IgD-negative memory B cell (primary cell): ENCODE measurements at regions not wholly inside any gene's neighbourhood (a gene's known extent, or its start where the extent isn't known, plus 50 kb on each side); places are given as distances from the start of the nearest gene placed in this dataset.

Experiments
- H3K27ac Mint-ChIP-seq, 3 donors: one replicate each; pipeline ENCODE4 v1.8.0; 2020 to 2022; ENCODE audit warnings: mild to moderate bottlenecking in 3 of 3, mixed read lengths in 3 of 3, moderate library complexity in 1 of 3
- H3K27me3 Mint-ChIP-seq: one replicate; pipeline ENCODE4 v1.8.0; 2021; ENCODE audit warnings: mixed read lengths
- H3K36me3 Mint-ChIP-seq: one replicate; pipeline ENCODE4 v1.8.0; 2020; ENCODE audit warnings: mild to moderate bottlenecking, mixed read lengths
- H3K4me1 Mint-ChIP-seq, 3 donors: one replicate each; pipeline ENCODE4 v1.8.0; 2020 to 2022; ENCODE audit warnings: mixed read lengths in 3 of 3, mild to moderate bottlenecking in 1 of 3
- H3K4me3 Mint-ChIP-seq, 4 donors: one replicate each; pipeline ENCODE4 v1.8.0; 2020 to 2022; ENCODE audit warnings: mild to moderate bottlenecking in 4 of 4, mixed read lengths in 4 of 4, moderate library complexity in 3 of 4
- H3K9me3 Mint-ChIP-seq, 3 donors: one replicate each; pipeline ENCODE4 v1.8.0; 2020 to 2021; ENCODE audit warnings: mixed read lengths in 3 of 3, mild to moderate bottlenecking in 1 of 3

DNA sequence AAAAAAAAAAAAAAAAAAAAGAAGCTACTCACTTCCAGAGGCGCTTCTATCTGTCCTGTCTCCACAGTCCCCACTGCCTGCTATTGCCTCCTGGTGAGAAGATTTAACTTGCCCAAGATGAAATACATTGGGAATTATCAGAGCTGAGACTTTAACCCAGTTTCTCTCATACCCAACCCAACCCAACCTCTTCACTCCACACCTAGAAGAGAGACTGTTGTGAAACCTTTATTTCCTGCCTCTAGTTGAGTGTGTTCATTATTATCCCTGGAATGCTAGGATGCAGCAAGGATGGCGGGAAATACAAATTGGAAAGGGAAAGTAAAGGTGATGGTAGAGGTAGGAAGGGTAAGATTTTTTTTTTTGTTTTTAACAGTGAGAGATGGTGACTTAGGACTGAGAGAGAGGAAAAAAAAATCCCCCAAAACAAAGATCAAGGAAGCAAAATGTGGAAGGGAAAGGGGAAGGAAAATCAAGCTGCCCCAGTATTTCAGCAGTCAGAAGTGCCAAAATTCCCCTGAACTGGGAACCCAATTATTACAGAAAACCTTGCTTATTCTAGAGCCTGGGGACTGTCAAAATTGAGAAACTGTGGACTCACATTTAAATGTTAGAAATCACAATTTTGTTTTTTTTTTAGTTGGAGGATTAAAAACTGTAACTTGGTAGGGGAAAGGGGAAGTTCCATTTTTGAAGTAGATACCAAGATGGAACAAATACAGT lies 253.0 kb downstream of the PTTG2 start:
- H3K27ac Mint-ChIP-seq: no peak overlapping the region
- H3K9me3 Mint-ChIP-seq: peaks cover 0 to 4% (median 2%) of the 10 kb centered on the region in 3 donors
- H3K4me1 Mint-ChIP-seq: peaks cover 0 to 2% (median 0%) of the 10 kb centered on the region in 3 donors
- H3K36me3 Mint-ChIP-seq: peaks cover 4% of the 10 kb centered on the region
- no peak overlapping the region for H3K4me3 Mint-ChIP-seq
- peaks cover 4% of the 10 kb centered on the region for H3K27me3 Mint-ChIP-seq

DNA sequence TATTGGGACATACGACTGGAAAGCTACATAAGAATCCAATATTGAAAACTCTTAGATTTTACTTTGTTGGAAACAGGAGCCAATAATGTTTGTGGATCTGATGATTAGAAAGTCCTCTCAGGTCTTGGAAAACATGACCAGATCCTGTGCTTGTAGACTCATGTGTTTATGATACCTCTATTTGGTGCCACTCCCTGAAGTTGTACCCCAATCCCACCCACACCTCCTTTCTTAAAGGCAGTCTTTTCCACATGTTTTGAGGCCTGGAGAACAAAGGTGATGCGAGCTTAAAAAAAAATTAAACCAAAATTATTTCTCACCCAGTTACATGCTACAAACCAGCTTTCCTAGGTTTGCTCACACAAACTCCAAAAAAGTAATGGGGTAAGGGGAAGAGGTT lies 262.7 kb downstream of the PTTG2 start:
- Mint-ChIP-seq H3K9me3 (peaks cover 0 to 3% (median 0%) of the 10 kb centered on the region in 3 donors), H3K36me3 (peaks cover 2% of the 10 kb centered on the region), H3K4me1 (no peaks in the 10 kb centered on the region), H3K27me3 (peaks cover 6% of the 10 kb centered on the region), H3K27ac (no peak overlapping the region), H3K4me3 (no peak overlapping the region)

DNA sequence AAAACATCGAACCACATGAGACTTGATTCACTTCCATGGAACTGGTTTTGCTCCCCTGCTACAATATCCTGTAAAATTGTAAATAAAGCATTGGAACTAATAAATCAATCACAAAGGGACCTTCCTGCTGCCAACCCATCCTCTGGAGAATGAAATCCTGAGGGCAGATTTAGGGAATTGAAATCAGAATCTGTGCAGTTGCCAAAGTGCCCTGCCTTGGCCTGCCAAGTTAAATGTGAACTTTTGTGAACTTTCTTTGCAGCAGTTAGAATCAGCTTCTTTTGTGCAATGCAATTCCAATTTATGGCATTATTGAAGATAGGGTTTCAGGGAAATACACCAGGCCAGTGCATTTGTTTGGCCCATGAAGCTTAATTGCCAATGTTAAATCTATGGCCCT lies 263.1 kb downstream of the PTTG2 start:
- Mint-ChIP-seq H3K4me1 (no peaks in the 10 kb centered on the region), H3K4me3 (no peak overlapping the region), H3K36me3 (peaks cover 2% of the 10 kb centered on the region), H3K27me3 (peaks cover 6% of the 10 kb centered on the region), H3K9me3 (peaks cover 0 to 3% (median 0%) of the 10 kb centered on the region in 3 donors), H3K27ac (no peak overlapping the region)

GRCh38 chr4:38223782-38224236 lies 263.6 kb downstream of the PTTG2 start:
- Mint-ChIP-seq H3K4me3 (no peak overlapping the region), H3K4me1 (no peaks in the 10 kb centered on the region), H3K36me3 (peaks cover 2% of the 10 kb centered on the region), H3K27ac (no peak overlapping the region), H3K27me3 (peaks cover 6% of the 10 kb centered on the region), H3K9me3 (peaks cover 0 to 3% (median 0%) of the 10 kb centered on the region in 3 donors)

- H3K9me3 Mint-ChIP-seq: peaks cover 0 to 3% (median 0%) of the 10 kb centered on the region in 3 donors
- no peaks in the 10 kb centered on the region for H3K4me1 Mint-ChIP-seq
- H3K4me3 Mint-ChIP-seq: no peak overlapping the region
- H3K36me3 Mint-ChIP-seq: peaks cover 2% of the 10 kb centered on the region
- no peak overlapping the region for H3K27ac Mint-ChIP-seq
- peaks cover 6% of the 10 kb centered on the region for H3K27me3 Mint-ChIP-seq
Observed at GRCh38 chr4:38224850-38225249, 264.7 kb downstream of the PTTG2 start.

DNA sequence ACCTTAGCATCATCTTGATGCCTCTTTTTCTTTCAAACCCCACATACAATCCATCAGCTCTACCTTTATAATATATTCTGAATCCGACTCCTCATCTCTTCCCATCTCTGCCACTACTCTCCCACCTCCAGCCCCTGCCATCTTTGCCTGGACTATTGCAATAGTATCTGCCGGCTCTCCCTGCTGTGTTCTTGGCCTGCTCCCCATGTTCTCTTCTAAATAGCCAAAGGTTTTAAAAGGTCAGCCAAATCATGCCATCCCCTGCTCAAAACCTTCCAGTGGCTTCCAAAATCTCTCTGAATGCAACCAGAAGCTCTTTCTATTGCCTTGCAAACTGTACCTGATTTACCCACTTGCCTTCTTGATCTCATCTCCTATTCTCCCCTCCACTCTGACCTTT lies 266.0 kb downstream of the PTTG2 start:
- Mint-ChIP-seq H3K27ac (no peak overlapping the region), H3K27me3 (peaks cover 6% of the 10 kb centered on the region), H3K36me3 (peaks cover 2% of the 10 kb centered on the region), H3K4me1 (no peaks in the 10 kb centered on the region), H3K4me3 (no peak overlapping the region), H3K9me3 (peaks cover 0 to 3% (median 0%) of the 10 kb centered on the region in 3 donors)

- no peak overlapping the region for H3K4me3 Mint-ChIP-seq
- H3K9me3 Mint-ChIP-seq: peaks cover 0 to 4% (median 0%) of the 10 kb centered on the region in 3 donors
- peaks cover 8% of the 10 kb centered on the region for H3K27me3 Mint-ChIP-seq
- H3K4me1 Mint-ChIP-seq: no peaks in the 10 kb centered on the region
- no peak overlapping the region for H3K27ac Mint-ChIP-seq
- H3K36me3 Mint-ChIP-seq: peaks cover 4% of the 10 kb centered on the region
Observed at GRCh38 chr4:38230121-38230801, 270.1 kb downstream of the PTTG2 start.

GRCh38 chr4:38230821-38231563 lies 270.8 kb downstream of the PTTG2 start:
- Mint-ChIP-seq H3K4me1 (no peaks in the 10 kb centered on the region), H3K27me3 (peaks cover 11% of the 10 kb centered on the region), H3K4me3 (no peak overlapping the region), H3K27ac (no peak overlapping the region), H3K9me3 (peaks cover 0 to 4% (median 2%) of the 10 kb centered on the region in 3 donors), H3K36me3 (peaks cover 4% of the 10 kb centered on the region)

DNA sequence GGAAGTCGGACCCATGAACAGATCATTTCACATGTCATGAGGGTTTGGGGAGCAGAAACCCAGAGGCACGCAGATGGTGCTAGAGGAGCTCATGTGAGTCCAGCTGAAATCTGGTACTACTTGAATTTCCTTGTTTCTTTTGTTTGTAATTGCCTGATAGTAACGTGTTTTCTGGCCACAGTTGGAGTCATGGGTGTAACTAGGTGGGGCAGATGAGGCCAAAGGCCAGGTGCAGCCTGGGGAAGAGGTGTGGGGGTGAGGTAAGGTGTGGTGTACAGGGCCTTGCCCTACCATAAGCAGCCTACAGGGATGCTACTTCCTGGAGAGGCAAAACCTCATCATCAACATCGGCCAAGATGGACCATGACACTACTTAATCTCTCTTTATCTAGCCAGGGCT lies 271.4 kb downstream of the PTTG2 start:
- Mint-ChIP-seq H3K4me3 (no peak overlapping the region), H3K36me3 (peaks cover 4% of the 10 kb centered on the region), H3K4me1 (no peaks in the 10 kb centered on the region), H3K9me3 (peaks cover 0 to 4% (median 2%) of the 10 kb centered on the region in 3 donors), H3K27me3 (peaks cover 11% of the 10 kb centered on the region), H3K27ac (no peak overlapping the region)

- Mint-ChIP-seq H3K4me3 (no peak overlapping the region), H3K9me3 (peaks cover 0 to 4% (median 2%) of the 10 kb centered on the region in 3 donors), H3K36me3 (peaks cover 4% of the 10 kb centered on the region), H3K27ac (no peak overlapping the region), H3K4me1 (no peaks in the 10 kb centered on the region), H3K27me3 (peaks cover 7% of the 10 kb centered on the region)
Observed at GRCh38 chr4:38232741-38233140, 272.5 kb downstream of the PTTG2 start.

DNA sequence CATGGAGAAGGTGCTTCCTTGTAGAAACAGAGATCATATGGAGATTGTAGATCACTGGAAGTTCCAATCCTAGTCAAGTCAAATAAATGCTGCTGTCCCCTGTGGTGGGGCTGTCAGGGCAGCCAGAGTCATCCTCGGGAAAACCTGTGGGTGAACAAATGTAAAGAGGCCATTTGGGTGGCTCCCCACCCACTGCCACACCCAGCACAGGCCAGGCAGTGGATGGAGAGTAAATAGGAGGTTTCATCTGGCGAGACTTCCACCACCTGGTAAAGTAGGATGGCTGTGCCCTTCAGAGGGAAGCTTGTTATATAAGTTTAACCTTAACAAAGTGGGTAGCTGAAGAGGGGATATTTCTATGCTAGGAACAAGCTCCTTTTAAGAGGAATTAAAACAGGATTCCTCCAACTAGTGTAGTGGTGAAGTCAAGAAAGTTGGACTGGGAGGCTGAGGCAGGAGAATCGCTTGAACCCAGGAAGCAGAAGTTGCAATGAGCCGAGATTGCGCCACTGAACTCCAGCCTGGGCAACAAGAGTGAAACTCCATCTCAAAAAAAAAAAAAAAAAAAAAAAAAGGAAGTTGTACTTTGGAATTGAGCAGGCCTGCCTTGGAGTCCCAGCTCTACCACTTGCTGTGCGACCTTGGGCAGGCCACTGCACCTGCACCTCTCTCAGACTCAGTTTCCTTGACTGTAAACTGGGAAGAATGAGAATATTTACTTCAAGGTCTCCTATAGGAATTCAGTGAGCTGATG lies 273.7 kb downstream of the PTTG2 start:
- no peak overlapping the region for H3K4me3 Mint-ChIP-seq
- peaks cover 0 to 4% (median 2%) of the 10 kb centered on the region in 3 donors for H3K9me3 Mint-ChIP-seq
- H3K27me3 Mint-ChIP-seq: peaks cover 7% of the 10 kb centered on the region
- no peak overlapping the region for H3K27ac Mint-ChIP-seq
- peaks cover 4% of the 10 kb centered on the region for H3K36me3 Mint-ChIP-seq
- no peaks in the 10 kb centered on the region for H3K4me1 Mint-ChIP-seq

GRCh38 chr4:38235354-38235753 lies 275.2 kb downstream of the PTTG2 start:
- peaks cover 7% of the 10 kb centered on the region for H3K27me3 Mint-ChIP-seq
- H3K4me1 Mint-ChIP-seq: peaks cover 0 to 2% (median 0%) of the 10 kb centered on the region in 3 donors
- peaks cover 4% of the 10 kb centered on the region for H3K36me3 Mint-ChIP-seq
- no peak overlapping the region for H3K27ac Mint-ChIP-seq
- no peak overlapping the region for H3K4me3 Mint-ChIP-seq
- peaks cover 0 to 4% (median 2%) of the 10 kb centered on the region in 3 donors for H3K9me3 Mint-ChIP-seq

DNA sequence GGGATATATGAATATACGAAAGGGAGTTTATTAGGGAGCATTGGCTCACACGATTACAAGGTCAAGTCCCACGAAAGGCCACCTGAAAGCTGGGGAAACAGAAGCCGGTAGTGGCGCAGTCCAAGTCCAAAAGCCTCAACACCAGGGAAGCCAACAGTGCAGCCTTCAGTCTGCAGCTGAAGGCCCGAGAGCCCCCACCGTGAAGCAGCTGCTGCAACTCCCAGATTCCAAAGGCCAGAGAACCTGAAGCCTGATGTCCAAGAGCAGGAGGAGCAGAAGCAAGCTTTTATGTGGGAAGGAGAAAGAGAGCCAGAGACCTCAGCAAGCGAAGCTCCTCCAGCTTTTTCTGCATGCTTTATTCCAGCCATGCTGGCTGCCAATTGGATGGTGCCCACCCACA lies 275.8 kb downstream of the PTTG2 start:
- H3K9me3 Mint-ChIP-seq: peaks cover 0 to 4% (median 2%) of the 10 kb centered on the region in 3 donors
- H3K4me3 Mint-ChIP-seq: no peak overlapping the region
- no peak overlapping the region for H3K27ac Mint-ChIP-seq
- peaks cover 0 to 2% (median 0%) of the 10 kb centered on the region in 3 donors for H3K4me1 Mint-ChIP-seq
- H3K27me3 Mint-ChIP-seq: peaks cover 7% of the 10 kb centered on the region
- H3K36me3 Mint-ChIP-seq: peaks cover 4% of the 10 kb centered on the region

GRCh38 chr4:38236503-38236902 lies 276.3 kb downstream of the PTTG2 start:
- peaks cover 4% of the 10 kb centered on the region for H3K36me3 Mint-ChIP-seq
- H3K9me3 Mint-ChIP-seq: peaks cover 0 to 4% (median 2%) of the 10 kb centered on the region in 3 donors
- peaks cover 7% of the 10 kb centered on the region for H3K27me3 Mint-ChIP-seq
- no peak overlapping the region for H3K4me3 Mint-ChIP-seq
- H3K27ac Mint-ChIP-seq: no peak overlapping the region
- H3K4me1 Mint-ChIP-seq: peaks cover 0 to 2% (median 0%) of the 10 kb centered on the region in 3 donors
